ENCODE measurements at regions not wholly inside any gene's neighbourhood (a gene's known extent, or its start where the extent isn't known, plus 50 kb on each side); places are given as distances from the start of the nearest gene placed in this dataset.

- TF ChIP-seq CTCF (IDR thresholded peaks at IDR 0.05), result no peak
- no peak for TF ChIP-seq POLR2A (IDR thresholded peaks at IDR 0.05)
Measured at GRCh38 chr6:167573461-167574215, 248.8 kb downstream of the TTLL2 start.

Measured in lower leg skin (tissue), 3 donors.